Dermis blood vessel endothelial cell (primary cell): ENCODE measurements at regions not wholly inside any gene's neighbourhood (a gene's known extent, or its start where the extent isn't known, plus 50 kb on each side); places are given as distances from the start of the nearest gene placed in this dataset.

Source experiments
- DNase-seq: peaks from one replicate; pipeline ENCODE4 v3.0.0; 2010

GRCh38 chr11:19323502-19323901 lies 82.8 kb upstream of the E2F8 start:
- peak; percentile 29 for DNase-seq

- no peak for DNase-seq
Measured at GRCh38 chr11:19321351-19321750, 80.6 kb upstream of the E2F8 start.

GRCh38 chr11:19320827-19321226 lies 80.1 kb upstream of the E2F8 start:
- no peak for DNase-seq

GRCh38 chr11:19316434-19316833 lies 75.7 kb upstream of the E2F8 start:
- DNase-seq: no peak

GRCh38 chr11:19315511-19315910 lies 74.8 kb upstream of the E2F8 start:
- no peak for DNase-seq

GRCh38 chr11:19313140-19313539 lies 72.4 kb upstream of the E2F8 start:
- DNase-seq: no peak

GRCh38 chr11:19311308-19312030 lies 70.7 kb upstream of the E2F8 start:
- DNase-seq: peak; percentile 77

- no peak for DNase-seq
Measured at GRCh38 chr11:19307498-19307897, 66.8 kb upstream of the E2F8 start.

- no peak for DNase-seq
Measured at GRCh38 chr11:19306179-19306944, 65.6 kb upstream of the E2F8 start.

GRCh38 chr11:19301361-19301760 lies 60.6 kb upstream of the E2F8 start:
- DNase-seq: no peak

GRCh38 chr11:19294444-19294843 lies 53.7 kb upstream of the E2F8 start:
- DNase-seq: no peak

- no peak for DNase-seq
Measured at GRCh38 chr11:19291064-19291463, 50.3 kb upstream of the E2F8 start.
